HepG2 (cell line): ENCODE measurements at regions not wholly inside any gene's neighbourhood (a gene's known extent, or its start where the extent isn't known, plus 50 kb on each side); places are given as distances from the start of the nearest gene placed in this dataset.

Experiments used
- BRCA1 ChIP-seq: sonication (generic); formaldehyde crosslinking; IDR thresholded peaks from 2 replicates; pipeline ENCODE4 v1.4.0; 2020; ENCODE audit warnings: missing genetic modification reagents
- CERS6 ChIP-seq: sonication (generic); formaldehyde crosslinking; IDR thresholded peaks from 2 replicates; pipeline ENCODE4 v1.5.0; 2020; ENCODE audit warnings: missing genetic modification reagents
- CTCF ChIP-seq: sonication (generic); formaldehyde crosslinking; IDR thresholded peaks from 2 replicates; pipeline ENCODE4 v1.5.0; 2020; ENCODE audit warnings: mild to moderate bottlenecking, missing genetic modification reagents, moderate library complexity
- MTERF4 ChIP-seq: sonication (generic); formaldehyde crosslinking; IDR thresholded peaks from 2 replicates; pipeline ENCODE4 v1.8.0; 2023; ENCODE audit warnings: mild to moderate bottlenecking, missing genetic modification reagents
- ONECUT2 ChIP-seq: sonication (generic); formaldehyde crosslinking; IDR thresholded peaks from 2 replicates; pipeline ENCODE4 v1.4.0; 2020; ENCODE audit warnings: missing genetic modification reagents
- PAF1 ChIP-seq: IDR thresholded peaks from 2 replicates; pipeline ENCODE4 v1.6.1; 2016; ENCODE audit warnings: missing genetic modification reagents, missing compliant biosample characterization
- SMAD3 ChIP-seq: sonication (generic); formaldehyde crosslinking; IDR thresholded peaks from 2 replicates; pipeline ENCODE4 v1.4.0; 2020; ENCODE audit warnings: missing genetic modification reagents
- SMC3 ChIP-seq: IDR thresholded peaks from 2 replicates; pipeline ENCODE4 v1.6.1; 2011; ENCODE audit warnings: low read length, improper control_type of control experiment
- SRSF1 ChIP-seq: fragments of 200-400 bp; formaldehyde crosslinking; optimal IDR thresholded peaks from 2 replicates; pipeline ENCODE3; 2017; ENCODE audit warnings: mild to moderate bottlenecking, low read depth, low read length, moderate library complexity
- TOE1 ChIP-seq: sonication (generic); formaldehyde crosslinking; IDR thresholded peaks from 2 replicates; pipeline ENCODE4 v1.4.0; 2020; ENCODE audit warnings: mild to moderate bottlenecking, missing genetic modification reagents
- ZBTB37 ChIP-seq: sonication (generic); formaldehyde crosslinking; IDR thresholded peaks from 2 replicates; pipeline ENCODE4 v1.4.0; 2020; ENCODE audit warnings: mild to moderate bottlenecking, missing genetic modification reagents
- ZSCAN20 ChIP-seq: sonication (generic); formaldehyde crosslinking; IDR thresholded peaks from 2 replicates; pipeline ENCODE4 v1.4.0; 2020; ENCODE audit warnings: missing genetic modification reagents, mild to moderate bottlenecking, borderline replicate concordance

- TF ChIP-seq ONECUT2 (CRISPR knock-in tag) (no peak), ZSCAN20 (CRISPR knock-in tag) (no peak), SRSF1 (no peak), BRCA1 (CRISPR knock-in tag) (no peak), MTERF4 (CRISPR knock-in tag) (no peak), CERS6 (CRISPR knock-in tag) (no peak), ZBTB37 (CRISPR knock-in tag) (no peak), TOE1 (CRISPR knock-in tag) (no peak), CTCF (CRISPR knock-in tag) (no peak), PAF1 (CRISPR knock-in tag) (no peak), SMAD3 (CRISPR knock-in tag) (no peak), SMC3 (no peak)
Measured at GRCh38 chr3:73952781-73953180, 328.0 kb upstream of the PDZRN3 start.
